ENCODE measurements at regions not wholly inside any gene's neighbourhood (a gene's known extent, or its start where the extent isn't known, plus 50 kb on each side); places are given as distances from the start of the nearest gene placed in this dataset.

DNA sequence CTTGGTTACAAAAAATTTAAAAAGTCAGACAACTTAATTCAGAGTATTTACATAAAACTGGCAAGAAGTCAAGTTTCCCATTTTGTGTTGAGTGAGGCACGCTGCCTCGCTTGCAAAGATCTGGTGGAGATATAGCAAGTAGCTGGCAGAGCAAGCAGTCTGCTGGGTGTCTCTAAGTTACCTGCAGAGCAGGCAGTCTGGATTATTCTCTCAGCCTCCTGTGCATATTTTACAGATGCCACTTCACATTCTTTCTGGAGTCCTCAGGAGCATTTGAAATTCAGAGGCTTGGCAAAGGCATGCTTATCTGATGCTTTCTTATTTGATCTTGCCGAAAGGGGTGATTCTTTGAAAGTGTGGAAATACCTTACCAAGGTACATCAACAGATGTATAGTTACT is 640.4 kb upstream of the ADGRL4 start:
- Mint-ChIP-seq H3K27ac (no peak overlapping the region), H3K36me3 (no peaks in the 10 kb centered on the region), H3K27me3 (no peaks in the 10 kb centered on the region), H3K4me1 (no peaks in the 10 kb centered on the region), H3K4me3 (no peak overlapping the region), H3K9me3 (ENCODE audit: low read depth) (peaks cover 13% of the 10 kb centered on the region)
- ATAC-seq, result no peak
- DNase-seq, result no peak
- CTCF ChIA-PET, result no interaction called here

DNA sequence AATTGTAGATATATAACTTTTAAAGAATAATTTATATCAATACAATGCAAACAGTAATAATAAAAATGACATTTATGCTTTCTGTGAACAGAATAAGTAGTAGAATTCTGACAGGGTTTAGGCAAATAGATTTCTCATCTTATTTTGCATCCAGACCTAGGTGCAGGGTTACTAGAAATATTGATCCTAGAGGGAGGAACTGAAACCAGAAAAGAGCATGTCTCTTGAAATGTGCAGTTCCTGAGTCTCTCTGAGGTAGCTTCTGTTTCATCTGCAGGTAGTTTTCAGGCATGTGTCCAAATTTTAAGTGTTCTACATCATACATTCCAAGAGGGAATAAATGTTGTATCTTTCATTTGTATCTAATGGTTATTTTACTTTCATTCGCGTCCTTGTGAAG is 631.9 kb upstream of the ADGRL4 start:
- no peaks in the 10 kb centered on the region for H3K27me3 Mint-ChIP-seq
- H3K4me3 Mint-ChIP-seq, result no peak overlapping the region
- no peak overlapping the region for H3K27ac Mint-ChIP-seq
- H3K4me1 Mint-ChIP-seq, result no peaks in the 10 kb centered on the region
- H3K36me3 Mint-ChIP-seq, result no peaks in the 10 kb centered on the region
- ATAC-seq (no peak), DNase-seq (no peak)
- H3K9me3 Mint-ChIP-seq (ENCODE audit: low read depth), result peaks cover 6% of the 10 kb centered on the region
- CTCF ChIA-PET, result no interaction called here

DNA sequence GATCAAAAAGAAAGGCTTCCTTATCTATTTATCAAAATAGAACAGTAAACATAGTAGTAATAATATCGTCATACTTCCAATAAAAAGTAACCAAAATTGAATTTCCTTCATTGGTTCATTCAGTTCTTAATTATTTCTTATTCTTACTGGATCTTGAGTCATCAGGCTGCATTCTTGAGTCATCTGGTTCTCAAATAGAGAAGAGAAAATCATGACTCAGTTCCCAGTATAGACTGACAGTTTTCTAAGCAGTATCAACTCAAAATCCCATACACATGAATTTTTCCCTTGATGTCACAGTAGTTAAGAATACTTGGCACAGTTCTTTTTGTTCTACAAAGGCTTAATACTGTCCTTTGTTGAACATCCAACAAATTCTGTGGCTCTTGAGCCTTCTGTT is 626.9 kb upstream of the ADGRL4 start:
- Mint-ChIP-seq H3K27ac (no peak overlapping the region), H3K9me3 (ENCODE audit: low read depth) (no peaks in the 10 kb centered on the region)
- no peak for ATAC-seq

DNA sequence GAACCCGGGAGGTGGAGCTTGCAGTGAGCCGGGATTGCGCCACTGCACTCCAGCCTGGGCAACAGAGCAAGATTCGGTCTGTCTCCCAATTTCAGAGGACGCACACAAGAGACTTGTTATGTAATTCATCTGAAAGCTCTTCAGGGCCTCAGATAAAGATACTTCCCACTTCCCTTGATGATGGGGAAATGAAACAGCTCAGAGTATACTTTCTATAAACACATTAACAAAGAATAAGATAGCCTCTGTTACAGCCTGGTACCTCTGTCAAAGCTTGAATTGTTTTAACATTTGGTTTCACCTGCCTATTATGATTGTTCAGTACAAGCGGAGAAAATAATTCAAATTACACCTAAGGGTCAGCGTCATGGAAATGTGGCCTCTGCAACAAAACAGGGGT is 622.9 kb upstream of the ADGRL4 start:
- no peaks in the 10 kb centered on the region for H3K36me3 Mint-ChIP-seq
- H3K4me3 Mint-ChIP-seq, result no peak overlapping the region
- DNase-seq (no peak), ATAC-seq (no peak)
- no peaks in the 10 kb centered on the region for H3K9me3 Mint-ChIP-seq (ENCODE audit: low read depth)
- CTCF ChIA-PET, result no interaction called here
- no peaks in the 10 kb centered on the region for H3K27me3 Mint-ChIP-seq
- no peaks in the 10 kb centered on the region for H3K4me1 Mint-ChIP-seq
- H3K27ac Mint-ChIP-seq, result no peak overlapping the region

More for the DNA sequence above, 626.9 kb upstream of the ADGRL4 start:
- Mint-ChIP-seq H3K4me3 (no peak overlapping the region), H3K27me3 (no peaks in the 10 kb centered on the region), H3K36me3 (no peaks in the 10 kb centered on the region), H3K4me1 (no peaks in the 10 kb centered on the region)
- CTCF ChIA-PET, result no interaction called here
- no peak for DNase-seq

DNA sequence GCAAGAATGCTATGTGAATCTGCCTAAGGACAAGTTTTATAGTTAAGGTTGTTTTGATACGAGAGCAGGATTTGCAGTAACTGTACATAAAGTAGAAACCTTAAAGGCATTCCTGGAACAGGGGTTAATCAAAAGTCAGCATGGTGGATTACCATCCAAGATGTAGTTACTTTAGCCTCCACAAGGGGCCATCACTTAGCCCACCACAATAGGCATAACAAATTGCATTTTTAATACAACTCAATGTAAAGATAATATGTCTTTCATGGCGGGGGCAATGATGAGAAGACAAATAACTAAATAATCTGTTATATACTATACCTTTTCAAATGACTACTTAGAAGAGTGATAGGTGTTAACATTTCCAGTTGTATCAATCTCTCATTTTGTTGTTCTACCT is 611.2 kb upstream of the ADGRL4 start:
- CTCF ChIA-PET, result no interaction called here
- Mint-ChIP-seq H3K4me3 (no peak overlapping the region), H3K9me3 (ENCODE audit: low read depth) (peaks cover 7% of the 10 kb centered on the region), H3K36me3 (no peaks in the 10 kb centered on the region), H3K27me3 (no peaks in the 10 kb centered on the region), H3K27ac (no peak overlapping the region), H3K4me1 (no peaks in the 10 kb centered on the region)
- ATAC-seq, result no peak
- DNase-seq, result no peak

DNA sequence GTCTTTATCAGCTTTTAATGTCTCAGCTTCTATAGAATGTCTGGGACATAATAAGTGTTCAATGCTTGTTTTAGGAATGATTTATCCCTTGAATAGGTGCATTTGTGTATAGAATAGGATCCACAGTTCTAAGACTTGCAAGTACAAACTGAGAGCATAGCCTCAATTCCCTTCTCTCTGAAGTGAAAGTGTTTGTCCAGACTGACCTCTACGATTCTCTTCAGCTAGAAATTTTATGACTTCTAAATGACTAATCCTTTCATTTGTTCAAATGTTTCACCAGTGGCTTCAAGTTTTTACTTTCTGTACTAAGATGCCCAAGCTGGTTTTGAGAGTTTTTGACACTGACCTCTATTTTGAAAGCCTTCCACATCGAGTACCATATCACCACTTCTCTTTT is 608.2 kb upstream of the ADGRL4 start:
- CTCF ChIA-PET, result no interaction called here
- Mint-ChIP-seq H3K27ac (no peak overlapping the region), H3K4me1 (no peaks in the 10 kb centered on the region), H3K36me3 (no peaks in the 10 kb centered on the region), H3K9me3 (ENCODE audit: low read depth) (peaks cover 4% of the 10 kb centered on the region), H3K4me3 (no peak overlapping the region), H3K27me3 (no peaks in the 10 kb centered on the region)
- no peak for ATAC-seq
- no peak for DNase-seq

DNA sequence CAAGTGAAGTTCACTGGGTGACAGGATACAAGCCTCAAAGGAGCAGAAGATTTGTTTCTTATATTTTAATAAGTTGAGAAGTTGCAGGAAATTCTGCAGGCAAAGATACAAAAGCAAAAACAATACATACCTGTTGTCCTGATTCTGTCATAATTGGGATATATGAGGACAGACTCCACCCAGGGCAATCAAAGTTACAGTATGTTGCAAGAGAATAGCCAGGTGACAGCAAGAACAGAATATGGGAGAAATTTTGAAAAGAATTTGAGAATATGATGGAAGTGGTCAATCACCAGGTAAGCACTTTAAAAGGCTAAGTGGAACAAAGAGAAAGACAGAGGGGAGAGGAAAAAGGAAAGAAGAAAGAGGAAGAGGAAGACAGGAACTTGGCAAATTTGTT is 607.6 kb upstream of the ADGRL4 start:
- H3K27ac Mint-ChIP-seq, result no peak overlapping the region
- CTCF ChIA-PET, result no interaction called here
- H3K4me3 Mint-ChIP-seq, result no peak overlapping the region
- H3K36me3 Mint-ChIP-seq, result no peaks in the 10 kb centered on the region
- no peak for ATAC-seq
- no peak for DNase-seq
- no peaks in the 10 kb centered on the region for H3K4me1 Mint-ChIP-seq
- H3K9me3 Mint-ChIP-seq (ENCODE audit: low read depth), result peaks cover 4% of the 10 kb centered on the region
- H3K27me3 Mint-ChIP-seq, result no peaks in the 10 kb centered on the region

DNA sequence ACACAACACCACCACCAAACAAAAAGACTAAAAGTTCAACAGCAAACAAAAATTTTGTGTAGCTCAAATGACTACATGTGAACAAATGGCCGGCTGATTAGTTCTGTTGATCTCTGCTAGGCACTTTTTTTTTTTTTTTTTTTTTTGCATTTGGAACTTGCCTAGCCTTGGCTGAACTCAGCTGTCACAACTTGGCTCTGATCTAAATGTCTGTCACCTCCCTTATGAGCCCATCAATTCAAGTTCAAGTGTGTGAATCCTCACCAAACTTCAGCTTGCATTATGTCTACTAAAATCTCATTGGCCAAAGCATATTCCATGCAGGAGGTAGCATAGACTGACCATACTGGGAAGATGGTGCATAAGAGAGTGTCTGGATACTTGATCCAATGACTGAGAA is 606.5 kb upstream of the ADGRL4 start:
- peaks cover 2% of the 10 kb centered on the region for H3K9me3 Mint-ChIP-seq (ENCODE audit: low read depth)
- DNase-seq (no peak), ATAC-seq (no peak)
- no peaks in the 10 kb centered on the region for H3K27me3 Mint-ChIP-seq
- no peak overlapping the region for H3K27ac Mint-ChIP-seq
- CTCF ChIA-PET, result interaction anchor here (0.8 kb wide), 1 partner anchor 9 kb away, joined by 3 read pairs; no protein-coding TSS in a partner anchor
- no peaks in the 10 kb centered on the region for H3K4me1 Mint-ChIP-seq
- no peak overlapping the region for H3K4me3 Mint-ChIP-seq
- no peaks in the 10 kb centered on the region for H3K36me3 Mint-ChIP-seq

DNA sequence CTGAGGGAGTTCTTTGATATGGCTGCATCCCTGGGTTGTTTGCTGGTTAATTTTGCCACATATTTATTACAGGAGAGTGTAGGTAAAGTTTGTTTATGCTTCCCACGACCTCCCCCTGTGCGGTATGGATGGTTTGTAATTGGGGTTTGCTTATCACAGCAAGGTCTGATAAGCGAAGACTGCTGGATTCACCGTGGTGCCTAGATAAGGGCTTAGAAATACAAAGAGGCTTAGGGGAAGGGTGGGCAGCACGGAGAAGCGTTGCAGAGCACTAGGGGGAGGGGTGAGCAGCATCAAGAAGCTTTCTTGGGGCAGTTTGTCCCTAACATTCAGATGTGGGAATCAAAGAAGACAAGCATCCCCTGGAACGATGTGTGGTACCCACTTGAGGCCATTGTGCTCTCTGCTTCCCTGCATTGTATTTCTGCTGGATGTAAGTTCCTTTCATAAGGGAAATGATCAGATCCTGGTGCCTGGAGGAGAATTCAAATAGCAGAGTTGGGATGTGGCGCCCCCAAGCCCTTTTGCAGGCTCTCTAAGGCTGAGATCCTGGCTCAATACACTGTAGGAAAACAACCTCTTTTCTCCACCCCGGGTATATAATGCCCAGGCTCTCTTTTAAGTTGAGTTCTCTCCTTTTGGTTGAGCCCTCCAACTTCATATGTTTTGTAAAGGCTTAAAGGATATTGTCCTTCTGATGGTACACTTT is 598.1 kb upstream of the ADGRL4 start:
- Mint-ChIP-seq H3K27ac (no peak overlapping the region), H3K9me3 (ENCODE audit: low read depth) (no peaks in the 10 kb centered on the region), H3K27me3 (no peaks in the 10 kb centered on the region), H3K4me1 (no peaks in the 10 kb centered on the region), H3K4me3 (no peak overlapping the region), H3K36me3 (no peaks in the 10 kb centered on the region)
- no peak for ATAC-seq
- CTCF ChIA-PET, result no interaction called here
- DNase-seq, result no peak

DNA sequence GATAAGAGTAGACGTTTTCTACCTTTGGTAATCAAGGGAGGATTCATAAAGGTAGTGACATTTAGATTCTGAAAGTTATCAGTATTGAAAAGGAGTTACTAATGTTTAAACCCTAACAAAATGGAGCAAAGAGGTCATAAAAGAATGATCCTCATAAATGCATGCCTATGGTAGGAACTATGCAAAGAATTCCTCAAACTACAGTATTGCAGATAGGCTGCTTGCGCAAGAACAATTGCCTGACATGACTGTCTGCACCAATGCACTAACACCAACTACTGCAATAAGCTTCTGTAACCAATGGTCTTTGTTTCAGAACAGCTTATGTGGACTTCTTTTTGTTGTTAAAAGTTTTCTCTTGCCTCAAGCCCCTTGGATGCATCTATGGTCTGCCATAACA is 597.3 kb upstream of the ADGRL4 start:
- no peak for DNase-seq
- Mint-ChIP-seq H3K27me3 (no peaks in the 10 kb centered on the region), H3K4me3 (no peak overlapping the region), H3K4me1 (no peaks in the 10 kb centered on the region), H3K27ac (no peak overlapping the region), H3K9me3 (ENCODE audit: low read depth) (no peaks in the 10 kb centered on the region), H3K36me3 (no peaks in the 10 kb centered on the region)
- CTCF ChIA-PET, result no interaction called here
- no peak for ATAC-seq

DNA sequence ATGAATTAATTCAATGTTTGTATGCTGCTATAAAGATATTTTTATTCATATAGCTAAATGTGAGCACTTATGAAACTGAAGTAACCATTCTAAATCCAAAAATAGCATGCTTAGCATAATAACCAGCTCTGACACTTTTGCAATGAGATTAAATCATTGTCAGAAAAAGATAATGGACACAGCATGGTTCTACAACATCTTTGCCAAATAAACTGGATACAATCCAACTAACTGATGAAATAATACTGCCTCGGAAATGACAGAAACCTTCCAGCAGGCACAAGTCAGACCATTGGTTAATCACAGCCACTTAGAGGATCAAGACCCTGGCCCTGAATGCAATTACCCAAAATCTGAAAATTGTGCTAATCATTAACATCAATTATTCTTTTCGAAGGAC is 592.7 kb upstream of the ADGRL4 start:
- no peaks in the 10 kb centered on the region for H3K4me1 Mint-ChIP-seq
- no peaks in the 10 kb centered on the region for H3K27me3 Mint-ChIP-seq
- CTCF ChIA-PET, result no interaction called here
- no peaks in the 10 kb centered on the region for H3K36me3 Mint-ChIP-seq
- H3K27ac Mint-ChIP-seq, result no peak overlapping the region
- ATAC-seq, result no peak
- peaks cover 4% of the 10 kb centered on the region for H3K9me3 Mint-ChIP-seq (ENCODE audit: low read depth)
- no peak for DNase-seq
- no peak overlapping the region for H3K4me3 Mint-ChIP-seq

DNA sequence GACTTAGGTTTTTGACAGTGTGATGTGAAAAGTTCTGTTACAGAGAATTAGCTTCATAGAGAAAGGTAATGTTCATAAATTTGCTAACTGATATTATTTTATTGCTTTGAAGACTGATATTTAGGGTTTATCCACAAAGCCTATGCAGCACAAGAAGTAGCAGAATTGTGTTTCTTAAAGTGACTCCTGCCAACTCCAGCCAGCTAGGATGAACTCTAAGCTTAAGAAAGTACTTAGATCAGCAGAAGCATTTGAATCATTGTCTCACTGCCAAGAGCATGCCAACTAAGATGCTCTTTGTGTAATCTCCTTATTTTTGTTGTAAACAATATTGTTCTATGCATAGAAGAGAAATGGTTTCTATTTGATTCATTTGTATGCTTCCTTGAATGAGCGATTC is 589.4 kb upstream of the ADGRL4 start:
- no peak for DNase-seq
- ATAC-seq, result no peak
- CTCF ChIA-PET, result no interaction called here
- peaks cover 4% of the 10 kb centered on the region for H3K9me3 Mint-ChIP-seq (ENCODE audit: low read depth)
- H3K27me3 Mint-ChIP-seq, result no peaks in the 10 kb centered on the region
- H3K27ac Mint-ChIP-seq, result no peak overlapping the region
- H3K4me3 Mint-ChIP-seq, result no peak overlapping the region
- no peaks in the 10 kb centered on the region for H3K36me3 Mint-ChIP-seq
- H3K4me1 Mint-ChIP-seq, result no peaks in the 10 kb centered on the region

DNA sequence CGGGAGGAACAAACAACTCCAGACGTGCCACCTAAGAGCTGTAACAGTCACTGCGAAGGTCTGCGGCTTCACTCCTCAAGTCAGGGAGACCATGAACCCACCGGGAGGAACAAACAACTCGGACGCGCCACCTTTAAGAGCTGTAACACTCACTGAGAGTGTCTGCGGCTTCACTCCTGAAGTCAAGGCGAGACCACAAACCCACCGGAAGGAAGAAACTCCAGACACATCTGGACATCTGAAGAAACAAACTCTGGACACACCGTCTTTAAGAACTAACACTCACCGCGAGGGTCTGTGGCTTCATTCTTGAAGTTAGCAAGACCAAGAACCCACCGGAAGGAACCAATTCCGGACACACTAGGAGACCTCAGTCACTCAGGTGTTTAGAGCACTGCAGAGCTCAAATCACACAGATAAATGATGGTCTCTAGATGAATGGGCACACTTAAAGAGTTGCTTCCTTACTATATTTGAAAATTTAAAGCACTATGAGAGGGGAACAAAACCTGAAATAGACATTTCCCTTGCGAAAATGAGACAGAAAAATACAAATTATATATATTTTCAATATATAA is 587.7 kb upstream of the ADGRL4 start:
- H3K27me3 Mint-ChIP-seq, result no peaks in the 10 kb centered on the region
- no peaks in the 10 kb centered on the region for H3K36me3 Mint-ChIP-seq
- no peak for DNase-seq
- H3K4me1 Mint-ChIP-seq, result no peaks in the 10 kb centered on the region
- CTCF ChIA-PET, result no interaction called here
- peaks cover 4% of the 10 kb centered on the region for H3K9me3 Mint-ChIP-seq (ENCODE audit: low read depth)
- no peak overlapping the region for H3K27ac Mint-ChIP-seq
- H3K4me3 Mint-ChIP-seq, result no peak overlapping the region
- no peak for ATAC-seq

DNA sequence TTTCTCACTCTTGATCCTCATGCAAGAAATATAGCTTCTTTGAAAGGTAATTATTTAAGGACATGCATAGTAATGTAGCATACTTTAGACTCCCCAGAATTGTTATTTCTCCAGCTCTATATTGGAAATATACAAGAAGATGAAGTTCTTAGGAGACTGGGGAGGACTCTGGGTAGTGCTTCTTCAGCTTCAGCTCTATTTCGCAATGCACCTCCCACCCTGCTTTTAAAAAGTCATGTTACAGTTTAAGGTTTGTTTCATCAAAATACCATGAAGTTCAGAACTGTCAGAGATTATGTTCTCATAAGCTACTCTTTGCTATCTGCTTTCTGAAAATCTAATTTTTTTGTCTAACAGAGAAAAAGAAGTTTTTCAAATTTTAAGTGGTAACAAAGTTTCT is 586.2 kb upstream of the ADGRL4 start:
- no peak for ATAC-seq
- no peak overlapping the region for H3K4me3 Mint-ChIP-seq
- CTCF ChIA-PET, result no interaction called here
- DNase-seq, result no peak
- no peaks in the 10 kb centered on the region for H3K4me1 Mint-ChIP-seq
- no peak overlapping the region for H3K27ac Mint-ChIP-seq
- peaks cover 4% of the 10 kb centered on the region for H3K9me3 Mint-ChIP-seq (ENCODE audit: low read depth)
- H3K27me3 Mint-ChIP-seq, result no peaks in the 10 kb centered on the region
- H3K36me3 Mint-ChIP-seq, result no peaks in the 10 kb centered on the region

DNA sequence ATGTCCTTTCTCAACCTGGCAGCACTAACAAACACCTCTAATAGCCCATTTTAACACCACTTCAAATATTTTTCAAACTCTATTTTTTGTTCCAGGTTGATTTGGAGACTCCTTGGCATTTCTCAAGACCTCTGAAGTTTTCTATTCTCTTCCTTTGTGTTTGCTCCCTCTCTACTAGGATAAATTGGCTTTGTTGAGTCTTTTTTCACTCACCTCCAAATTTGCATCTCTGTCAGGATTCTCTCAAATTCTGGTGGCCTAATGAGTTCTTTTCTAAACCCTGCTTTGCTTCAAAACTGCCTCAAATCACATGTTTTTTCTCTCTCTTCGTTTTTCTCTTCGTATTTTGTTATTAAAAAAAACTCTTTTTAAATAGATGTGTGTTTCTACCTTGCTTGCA is 582.2 kb upstream of the ADGRL4 start:
- Mint-ChIP-seq H3K27me3 (no peaks in the 10 kb centered on the region), H3K4me3 (no peak overlapping the region), H3K36me3 (no peaks in the 10 kb centered on the region), H3K27ac (no peak overlapping the region), H3K4me1 (no peaks in the 10 kb centered on the region), H3K9me3 (ENCODE audit: low read depth) (no peaks in the 10 kb centered on the region)
- DNase-seq, result no peak
- no peak for ATAC-seq
- CTCF ChIA-PET, result no interaction called here

Measured in activated CD8-positive, alpha-beta memory T cell treated with anti-CD3 and anti-CD28 coated beads, Interleukin-2, amount 10 ng/mL, durations not matched to agents 7 days and 5 days (primary cell).